SK-N-SH treated with all-trans-retinoic acid at 6 μM for 48 hours (cell line): ENCODE measurements at regions not wholly inside any gene's neighbourhood (a gene's known extent, or its start where the extent isn't known, plus 50 kb on each side); places are given as distances from the start of the nearest gene placed in this dataset.

Source experiments
- RARB ChIP-seq: fragments of 250-450 bp; sonication (Bioruptor Pico); IDR thresholded peaks from 2 replicates; pipeline ENCODE4 v1.8.0; 2021; ENCODE audit warnings: mild to moderate bottlenecking, moderate library complexity
- SNAI2 ChIP-seq: fragments of 250-450 bp; sonication (Bioruptor Pico); IDR thresholded peaks from 2 replicates; pipeline ENCODE4 v1.5.0; 2020; ENCODE audit warnings: mild to moderate bottlenecking, moderate library complexity

DNA sequence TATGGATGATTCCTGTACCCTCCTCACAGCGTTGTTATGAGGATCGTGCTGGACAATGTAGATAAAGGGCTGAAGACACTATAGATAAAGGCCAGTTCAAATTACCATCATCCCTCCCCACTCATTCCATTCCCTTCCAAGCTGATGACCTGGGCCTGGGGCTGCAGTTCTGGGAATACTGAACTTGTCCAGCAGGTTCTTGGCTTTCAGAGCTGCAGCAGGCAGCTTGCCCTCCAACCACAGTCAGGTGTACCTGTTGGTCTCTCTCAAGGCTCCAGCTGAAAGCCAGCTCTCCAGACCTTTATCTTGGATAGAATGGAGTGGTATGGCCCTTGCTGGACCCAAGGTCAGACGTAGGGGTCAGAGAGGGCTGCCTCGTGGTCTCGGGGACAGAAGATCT, 92.5 kb downstream of the PCDH1 start:
- TF ChIP-seq RARB (CRISPR knock-in tag) (no peak), SNAI2 (CRISPR knock-in tag) (no peak)
